Ammon's horn (tissue), 1 donor: ENCODE measurements at regions not wholly inside any gene's neighbourhood (a gene's known extent, or its start where the extent isn't known, plus 50 kb on each side); places are given as distances from the start of the nearest gene placed in this dataset.
A peak's percentile ranks its signal among the peaks of the same experiment; 100 is the strongest.
"Not testable (repeated sequence)": the region's sequence is repeated elsewhere in the genome, so short reads cannot be mapped to it uniquely, and the experiment has no call there.

Experiments used
- DNase-seq: peaks from one replicate; pipeline ENCODE4 v3.0.0-alpha.2; 2016; ENCODE audit warnings: low spot score

GRCh38 chr17:83159204-83160049 lies 80.0 kb downstream of the METRNL start:
- DNase-seq: peak; percentile 1

GRCh38 chr17:83160443-83161297 lies 81.3 kb downstream of the METRNL start:
- DNase-seq: no peak

GRCh38 chr17:83161298-83162034 lies 82.1 kb downstream of the METRNL start:
- peak; percentile 0 for DNase-seq

GRCh38 chr17:83162035-83162745 lies 82.8 kb downstream of the METRNL start:
- DNase-seq: peak; percentile 0

- no peak for DNase-seq
Observed at GRCh38 chr17:83164490-83164889, 85.1 kb downstream of the METRNL start.

GRCh38 chr17:83170571-83171260 lies 91.3 kb downstream of the METRNL start:
- DNase-seq: no peak

GRCh38 chr17:83171661-83172060 lies 92.3 kb downstream of the METRNL start:
- DNase-seq: no peak

GRCh38 chr17:83172099-83172498 lies 92.7 kb downstream of the METRNL start:
- DNase-seq: not testable (repeated sequence)

- not testable (repeated sequence) for DNase-seq
Observed at GRCh38 chr17:83172646-83173045, 93.2 kb downstream of the METRNL start.

GRCh38 chr17:83173180-83173913 lies 93.9 kb downstream of the METRNL start:
- DNase-seq: peak; percentile 0

- no peak for DNase-seq
Observed at GRCh38 chr17:83173914-83174361, 94.5 kb downstream of the METRNL start.

GRCh38 chr17:83174362-83175118 lies 95.1 kb downstream of the METRNL start:
- DNase-seq: peak; percentile 1

GRCh38 chr17:83175119-83175821 lies 95.9 kb downstream of the METRNL start:
- peak; percentile 14 for DNase-seq

- DNase-seq: peak; percentile 0
Observed at GRCh38 chr17:83175822-83176622, 96.6 kb downstream of the METRNL start.

- DNase-seq: peak; percentile 1
Observed at GRCh38 chr17:83176623-83177583, 97.5 kb downstream of the METRNL start.
